ENCODE measurements at regions not wholly inside any gene's neighbourhood (a gene's known extent, or its start where the extent isn't known, plus 50 kb on each side); places are given as distances from the start of the nearest gene placed in this dataset.

DNA sequence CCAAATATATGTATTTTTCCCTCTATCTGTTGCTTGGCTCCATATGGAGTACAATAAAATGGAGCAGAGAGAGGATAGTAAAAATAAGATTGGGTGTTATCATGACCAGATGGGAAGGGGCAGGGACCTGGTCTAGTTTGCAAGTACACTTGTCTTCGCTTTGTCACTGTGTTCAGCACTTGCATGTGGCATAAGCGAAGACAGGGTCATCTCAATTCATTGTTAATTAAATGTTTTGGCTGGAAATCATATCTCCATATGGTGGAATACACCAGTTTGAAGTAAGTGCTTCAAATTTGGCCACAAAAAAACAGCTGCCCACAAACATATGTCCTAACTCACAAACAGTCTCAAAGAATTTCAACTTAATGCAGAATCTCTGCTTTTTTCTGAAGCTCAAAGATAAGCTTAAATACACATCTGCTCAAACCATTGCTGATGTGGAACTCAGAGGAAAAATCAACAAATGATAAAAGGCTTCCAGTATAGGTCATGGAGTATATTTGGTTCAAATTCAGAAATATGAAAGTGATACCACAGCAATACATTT lies 865.4 kb downstream of the TLE4 start:
- TF ChIP-seq, protein P1, sequence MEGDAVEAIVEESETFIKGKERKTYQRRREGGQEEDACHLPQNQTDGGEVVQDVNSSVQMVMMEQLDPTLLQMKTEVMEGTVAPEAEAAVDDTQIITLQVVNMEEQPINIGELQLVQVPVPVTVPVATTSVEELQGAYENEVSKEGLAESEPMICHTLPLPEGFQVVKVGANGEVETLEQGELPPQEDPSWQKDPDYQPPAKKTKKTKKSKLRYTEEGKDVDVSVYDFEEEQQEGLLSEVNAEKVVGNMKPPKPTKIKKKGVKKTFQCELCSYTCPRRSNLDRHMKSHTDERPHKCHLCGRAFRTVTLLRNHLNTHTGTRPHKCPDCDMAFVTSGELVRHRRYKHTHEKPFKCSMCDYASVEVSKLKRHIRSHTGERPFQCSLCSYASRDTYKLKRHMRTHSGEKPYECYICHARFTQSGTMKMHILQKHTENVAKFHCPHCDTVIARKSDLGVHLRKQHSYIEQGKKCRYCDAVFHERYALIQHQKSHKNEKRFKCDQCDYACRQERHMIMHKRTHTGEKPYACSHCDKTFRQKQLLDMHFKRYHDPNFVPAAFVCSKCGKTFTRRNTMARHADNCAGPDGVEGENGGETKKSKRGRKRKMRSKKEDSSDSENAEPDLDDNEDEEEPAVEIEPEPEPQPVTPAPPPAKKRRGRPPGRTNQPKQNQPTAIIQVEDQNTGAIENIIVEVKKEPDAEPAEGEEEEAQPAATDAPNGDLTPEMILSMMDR (IDR thresholded peaks at IDR 0.05) = no peak
- DNase-seq (ENCODE audit: low spot score) (no peak), ATAC-seq (ENCODE audit: low FRiP score) (no peak)

DNA sequence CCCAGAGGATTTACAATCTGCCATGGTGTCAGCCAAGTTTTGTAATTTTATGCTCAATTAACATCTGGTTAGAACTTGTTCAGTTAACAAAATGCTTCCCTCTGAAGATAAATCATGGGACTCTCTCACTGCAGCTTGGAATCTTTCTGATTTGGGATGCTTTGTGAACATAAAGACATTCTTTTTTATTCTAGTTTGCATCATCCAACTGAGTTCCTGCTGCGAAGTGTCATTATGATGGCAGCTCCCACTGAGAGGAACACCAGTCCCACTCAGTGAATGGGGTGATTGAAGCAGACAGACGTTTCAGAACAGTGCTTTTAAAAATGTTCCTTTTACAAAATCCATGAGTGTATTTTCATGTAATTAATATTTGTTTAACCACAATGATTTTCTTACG lies 863.8 kb downstream of the TLE4 start:
- DNase-seq (ENCODE audit: low spot score) = no peak
- TF ChIP-seq, protein P1 (IDR thresholded peaks at IDR 0.05) = no peak
- no peak for ATAC-seq (ENCODE audit: low FRiP score)

DNA sequence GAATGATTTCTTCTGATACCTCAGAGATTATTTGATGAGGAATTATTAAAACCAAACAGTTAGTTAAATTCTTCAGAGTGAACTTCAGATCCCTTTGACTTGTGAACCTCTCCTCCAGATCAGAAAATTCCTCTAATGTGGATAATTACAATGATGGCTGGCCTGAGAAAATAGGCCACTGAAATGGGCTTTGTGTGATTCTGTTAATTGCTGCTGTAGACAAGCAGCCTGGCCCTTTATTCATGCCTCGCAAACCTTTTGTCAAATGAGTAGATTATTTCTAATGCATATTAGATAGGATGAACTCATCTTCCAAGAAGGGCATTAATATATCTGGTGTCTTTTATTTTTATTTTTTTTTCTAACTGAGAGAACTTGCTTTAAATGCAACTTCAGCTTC lies 855.2 kb downstream of the TLE4 start:
- no peak for DNase-seq (ENCODE audit: low spot score)

DNA sequence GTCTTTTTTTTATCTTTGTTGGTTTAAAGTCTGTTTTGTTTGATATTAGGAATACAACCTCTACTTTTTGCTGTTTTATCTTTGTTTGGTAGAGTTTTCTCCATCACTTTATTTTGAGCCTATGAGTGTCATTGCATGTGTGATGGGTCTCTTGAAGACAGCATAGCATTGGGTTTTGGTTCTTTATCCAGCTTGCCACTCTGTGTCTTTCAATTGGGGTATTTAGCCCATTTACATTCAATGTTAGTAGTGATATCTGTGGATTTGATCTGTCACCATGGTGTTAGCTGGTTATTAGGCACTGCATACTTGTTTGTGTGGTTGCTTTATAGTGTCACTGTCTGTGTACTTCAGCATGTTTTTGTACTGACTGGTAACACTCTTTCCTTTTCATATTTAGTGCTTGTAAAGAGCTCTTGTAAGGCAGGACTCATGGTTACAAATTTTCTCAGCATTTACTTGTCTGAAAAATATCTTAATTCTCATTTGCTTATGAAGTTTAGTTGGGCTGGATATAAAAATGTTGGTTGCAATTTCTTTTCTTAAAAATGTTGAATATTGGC lies 845.5 kb downstream of the TLE4 start:
- DNase-seq (ENCODE audit: low spot score) (no peak), ATAC-seq (ENCODE audit: low FRiP score) (no peak)
- TF ChIP-seq, protein P1 (IDR thresholded peaks at IDR 0.05) = no peak

More for the DNA sequence above, 855.2 kb downstream of the TLE4 start:
- TF ChIP-seq, protein P1 (IDR thresholded peaks at IDR 0.05) = no peak
- ATAC-seq (ENCODE audit: low FRiP score) = no peak

DNA sequence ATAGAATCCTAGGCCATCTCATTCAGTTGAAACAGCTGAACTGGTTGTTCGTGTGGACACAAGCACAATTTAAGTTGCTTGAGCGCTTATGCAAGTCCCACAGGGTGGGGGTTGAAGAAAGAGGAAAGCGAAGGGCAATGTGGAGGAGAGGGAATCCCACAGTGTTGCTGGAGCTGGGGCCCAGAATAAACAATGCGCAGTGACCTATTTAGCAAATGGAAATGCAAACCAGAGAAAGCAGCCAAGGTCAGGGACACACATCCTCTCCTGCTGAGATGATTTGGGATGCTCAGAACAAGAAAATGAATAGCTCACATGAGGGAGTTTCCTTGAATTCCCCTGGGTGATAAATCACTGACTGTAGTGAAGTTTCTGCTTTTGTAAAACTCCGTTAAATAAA lies 838.3 kb downstream of the TLE4 start:
- TF ChIP-seq, protein P1 (IDR thresholded peaks at IDR 0.05) = no peak
- no peak for DNase-seq (ENCODE audit: low spot score)
- no peak for ATAC-seq (ENCODE audit: low FRiP score)

DNA sequence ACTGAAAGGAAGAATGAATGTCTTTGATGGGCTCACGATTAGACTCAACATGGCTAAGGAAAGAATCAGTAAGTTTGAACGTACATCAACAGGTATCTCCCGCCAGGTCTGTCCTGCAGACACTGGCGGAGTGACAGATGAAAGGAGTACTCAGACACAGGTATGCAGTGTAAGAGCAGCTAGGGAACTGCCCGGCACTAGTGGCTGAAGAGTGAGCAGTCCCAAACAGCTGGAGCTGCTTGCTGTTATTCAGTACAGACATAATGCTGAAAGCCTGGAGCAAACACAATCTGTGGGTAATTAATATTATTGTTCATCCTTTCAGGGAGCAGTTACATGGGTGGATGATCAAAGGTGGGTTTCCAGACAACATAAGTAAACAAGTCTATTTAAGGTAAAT lies 835.5 kb downstream of the TLE4 start:
- ATAC-seq (ENCODE audit: low FRiP score) = no peak
- TF ChIP-seq, protein P1 (IDR thresholded peaks at IDR 0.05) = no peak
- no peak for DNase-seq (ENCODE audit: low spot score)

DNA sequence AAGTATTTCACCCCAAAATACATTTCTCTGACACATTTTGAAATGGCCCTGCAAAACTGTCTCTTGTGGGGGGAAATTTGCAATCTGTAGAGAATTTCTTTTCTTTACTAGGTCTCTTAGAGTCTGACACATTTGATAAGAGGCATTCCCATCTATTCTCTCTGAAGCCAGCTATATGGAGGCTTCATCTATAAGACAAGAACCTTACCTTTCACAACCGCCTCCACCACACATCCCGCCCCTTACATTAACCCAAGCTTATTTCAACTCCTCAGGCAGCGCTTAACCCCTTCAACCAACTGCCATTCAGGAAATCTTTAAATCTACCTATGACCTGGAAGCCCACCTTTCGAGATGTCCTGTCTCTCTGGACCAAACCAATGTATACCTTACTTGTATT lies 829.5 kb downstream of the TLE4 start:
- DNase-seq (ENCODE audit: low spot score) = no peak
- no peak for ATAC-seq (ENCODE audit: low FRiP score)
- TF ChIP-seq, protein P1 (IDR thresholded peaks at IDR 0.05) = no peak
